ENCODE measurements at regions not wholly inside any gene's neighbourhood (a gene's known extent, or its start where the extent isn't known, plus 50 kb on each side); places are given as distances from the start of the nearest gene placed in this dataset.
A peak's percentile ranks its signal among the peaks of the same experiment; 100 is the strongest.

DNA sequence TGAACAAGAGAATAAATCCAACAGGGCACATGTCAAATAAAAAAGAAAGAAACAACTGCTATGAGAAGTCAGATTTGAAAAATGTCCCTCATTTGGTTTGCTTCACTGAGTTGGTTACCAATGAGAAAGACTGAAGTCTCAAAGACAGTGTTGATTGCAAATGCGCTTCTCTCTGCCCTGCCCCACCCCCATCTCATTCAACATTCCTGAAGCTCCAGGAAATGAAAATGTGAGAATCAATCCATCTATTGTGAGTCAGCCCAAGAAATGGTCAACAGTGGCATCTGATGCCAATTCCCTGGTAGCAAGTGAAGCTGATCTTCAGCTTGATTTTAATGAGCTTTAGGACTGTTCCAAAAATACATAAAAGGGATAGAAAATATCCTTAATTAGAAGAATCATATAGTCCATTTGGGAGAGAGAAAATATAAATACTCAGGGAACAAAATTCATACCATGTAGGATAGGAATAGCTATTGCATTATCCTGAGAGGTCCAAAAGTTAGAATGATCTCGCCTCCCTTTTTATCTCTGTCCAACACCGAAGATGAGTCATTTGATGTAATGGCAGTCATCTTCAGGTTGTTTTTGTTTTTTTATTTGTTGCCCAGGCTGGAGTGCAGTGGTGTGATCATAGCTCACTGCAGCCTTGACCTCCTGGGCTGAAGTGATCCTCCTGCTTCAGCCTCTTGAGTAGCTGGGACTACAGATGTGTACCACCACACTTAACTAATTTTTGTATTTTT lies 200.3 kb upstream of the UMPS start:
- Histone ChIP-seq H3K9ac (ENCODE audit: low read length) (no peak overlapping the region), H3K27me3 (replicated peaks; ENCODE audit: control insufficient read depth, insufficient read depth, low read length) (no peaks in the 10 kb centered on the region), H3K36me3 (ENCODE audit: control insufficient read depth, insufficient read depth, low read length, severe bottlenecking) (no peaks in the 10 kb centered on the region), H3K4me1 (ENCODE audit: control insufficient read depth, insufficient read depth, low read length) (no peaks in the 10 kb centered on the region), H3K4me3 (ENCODE audit: low read length) (no peak overlapping the region), H3K9me3 (ENCODE audit: control insufficient read depth, low read length) (no peaks in the 10 kb centered on the region)
- no peak for DNase-seq (ENCODE audit: low read depth)

- DNase-seq (ENCODE audit: low read depth) = no peak
- H3K4me1 ChIP-seq (ENCODE audit: control insufficient read depth, insufficient read depth, low read length) = no peaks in the 10 kb centered on the region
- H3K9ac ChIP-seq (ENCODE audit: low read length) = no peak overlapping the region
- H3K9me3 ChIP-seq (ENCODE audit: control insufficient read depth, low read length) = no peaks in the 10 kb centered on the region
- no peaks in the 10 kb centered on the region for H3K36me3 ChIP-seq (ENCODE audit: control insufficient read depth, insufficient read depth, low read length, severe bottlenecking)
- no peak overlapping the region for H3K4me3 ChIP-seq (ENCODE audit: low read length)
- H3K27me3 ChIP-seq (replicated peaks; ENCODE audit: control insufficient read depth, insufficient read depth, low read length) = no peaks in the 10 kb centered on the region
Observed at GRCh38 chr3:124530916-124531315, 199.3 kb upstream of the UMPS start.

DNA sequence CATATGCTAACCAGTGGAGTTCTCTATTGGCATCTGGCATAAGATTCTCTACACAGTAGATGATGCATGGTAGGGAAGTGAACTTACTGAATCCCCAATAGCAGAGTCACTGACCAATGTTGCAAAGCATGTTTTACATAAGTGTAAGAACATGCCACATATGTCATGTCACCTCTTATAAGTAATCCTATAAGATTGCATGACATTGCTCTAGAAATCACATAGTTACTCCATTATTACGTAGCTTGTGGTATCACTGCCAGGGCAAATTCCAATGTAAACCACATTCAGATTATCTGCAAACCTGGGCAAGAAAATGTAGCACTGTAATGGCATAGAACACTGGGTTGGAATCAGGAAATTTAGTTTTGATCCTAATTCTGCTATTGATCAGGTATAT lies 198.2 kb upstream of the UMPS start:
- Histone ChIP-seq H3K4me1 (ENCODE audit: control insufficient read depth, insufficient read depth, low read length) (no peaks in the 10 kb centered on the region), H3K9ac (ENCODE audit: low read length) (no peak overlapping the region), H3K9me3 (ENCODE audit: control insufficient read depth, low read length) (no peaks in the 10 kb centered on the region), H3K4me3 (ENCODE audit: low read length) (no peak overlapping the region), H3K27me3 (replicated peaks; ENCODE audit: control insufficient read depth, insufficient read depth, low read length) (no peaks in the 10 kb centered on the region), H3K36me3 (ENCODE audit: control insufficient read depth, insufficient read depth, low read length, severe bottlenecking) (no peaks in the 10 kb centered on the region)
- DNase-seq (ENCODE audit: low read depth) = peak; percentile 27

GRCh38 chr3:124535306-124535705 lies 194.9 kb upstream of the UMPS start:
- H3K27me3 ChIP-seq (replicated peaks; ENCODE audit: control insufficient read depth, insufficient read depth, low read length) = peaks cover 20% of the 10 kb centered on the region
- no peak overlapping the region for H3K9ac ChIP-seq (ENCODE audit: low read length)
- H3K9me3 ChIP-seq (ENCODE audit: control insufficient read depth, low read length) = no peaks in the 10 kb centered on the region
- no peak overlapping the region for H3K4me3 ChIP-seq (ENCODE audit: low read length)
- no peaks in the 10 kb centered on the region for H3K36me3 ChIP-seq (ENCODE audit: control insufficient read depth, insufficient read depth, low read length, severe bottlenecking)
- no peaks in the 10 kb centered on the region for H3K4me1 ChIP-seq (ENCODE audit: control insufficient read depth, insufficient read depth, low read length)
- no peak for DNase-seq (ENCODE audit: low read depth)

- Histone ChIP-seq H3K9ac (ENCODE audit: low read length) (no peak overlapping the region), H3K4me3 (ENCODE audit: low read length) (no peak overlapping the region), H3K36me3 (ENCODE audit: control insufficient read depth, insufficient read depth, low read length, severe bottlenecking) (no peaks in the 10 kb centered on the region), H3K4me1 (ENCODE audit: control insufficient read depth, insufficient read depth, low read length) (no peaks in the 10 kb centered on the region), H3K9me3 (ENCODE audit: control insufficient read depth, low read length) (no peaks in the 10 kb centered on the region), H3K27me3 (replicated peaks; ENCODE audit: control insufficient read depth, insufficient read depth, low read length) (peaks cover 20% of the 10 kb centered on the region)
- no peak for DNase-seq (ENCODE audit: low read depth)
Observed at GRCh38 chr3:124540550-124541211, 189.6 kb upstream of the UMPS start.

- no peaks in the 10 kb centered on the region for H3K9me3 ChIP-seq (ENCODE audit: control insufficient read depth, low read length)
- H3K4me3 ChIP-seq (ENCODE audit: low read length) = no peak overlapping the region
- no peak for DNase-seq (ENCODE audit: low read depth)
- H3K36me3 ChIP-seq (ENCODE audit: control insufficient read depth, insufficient read depth, low read length, severe bottlenecking) = no peaks in the 10 kb centered on the region
- H3K4me1 ChIP-seq (ENCODE audit: control insufficient read depth, insufficient read depth, low read length) = no peaks in the 10 kb centered on the region
- peaks cover 23% of the 10 kb centered on the region for H3K27me3 ChIP-seq (replicated peaks; ENCODE audit: control insufficient read depth, insufficient read depth, low read length)
- H3K9ac ChIP-seq (ENCODE audit: low read length) = no peak overlapping the region
Observed at GRCh38 chr3:124542214-124542869, 187.9 kb upstream of the UMPS start.

DNA sequence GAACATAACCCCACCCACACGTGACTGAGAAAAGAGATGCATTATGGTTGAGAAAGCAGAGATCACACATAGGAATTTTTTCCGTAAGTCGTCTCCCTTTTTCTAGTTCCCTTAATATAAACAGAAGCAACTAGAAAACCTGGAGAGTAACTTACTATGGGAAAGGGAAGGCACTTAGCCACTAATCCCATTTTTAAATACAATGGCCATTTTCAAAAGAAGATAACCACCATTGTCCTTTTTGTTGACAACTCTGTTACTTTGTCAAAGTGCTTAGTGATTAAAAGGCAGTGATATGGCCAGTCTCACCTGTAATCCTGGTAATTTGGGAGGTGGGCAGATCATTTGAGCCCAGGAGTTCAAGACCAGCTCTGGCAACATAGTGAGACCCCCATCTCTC lies 184.4 kb upstream of the UMPS start:
- no peaks in the 10 kb centered on the region for H3K36me3 ChIP-seq (ENCODE audit: control insufficient read depth, insufficient read depth, low read length, severe bottlenecking)
- peaks cover 6% of the 10 kb centered on the region for H3K27me3 ChIP-seq (replicated peaks; ENCODE audit: control insufficient read depth, insufficient read depth, low read length)
- no peaks in the 10 kb centered on the region for H3K9me3 ChIP-seq (ENCODE audit: control insufficient read depth, low read length)
- no peak for DNase-seq (ENCODE audit: low read depth)
- no peak overlapping the region for H3K9ac ChIP-seq (ENCODE audit: low read length)
- H3K4me1 ChIP-seq (ENCODE audit: control insufficient read depth, insufficient read depth, low read length) = no peaks in the 10 kb centered on the region
- no peak overlapping the region for H3K4me3 ChIP-seq (ENCODE audit: low read length)

- DNase-seq (ENCODE audit: low read depth) = no peak
- no peaks in the 10 kb centered on the region for H3K9me3 ChIP-seq (ENCODE audit: control insufficient read depth, low read length)
- H3K4me3 ChIP-seq (ENCODE audit: low read length) = no peak overlapping the region
Observed at GRCh38 chr3:124552224-124552623, 178.0 kb upstream of the UMPS start.

DNA sequence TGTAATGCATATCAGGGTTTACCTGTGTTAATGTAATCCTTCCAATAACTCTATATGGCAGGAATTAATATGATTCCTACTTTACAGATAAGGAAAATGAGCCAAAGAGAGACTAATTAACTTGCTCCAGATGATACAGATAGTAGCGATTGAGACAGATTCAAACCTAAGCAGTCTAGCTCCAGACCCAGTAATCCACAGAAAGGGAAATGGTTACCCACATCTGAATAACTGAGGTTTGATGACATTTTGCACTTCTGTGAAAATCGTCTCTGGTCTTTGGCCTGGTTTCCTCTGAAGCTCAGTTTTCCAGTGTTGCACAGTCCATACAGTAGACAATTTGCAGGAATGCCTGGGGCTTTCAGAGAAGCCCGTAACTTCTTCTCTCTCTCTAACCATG lies 177.1 kb upstream of the UMPS start:
- DNase-seq (ENCODE audit: low read depth) = no peak
- no peak overlapping the region for H3K9ac ChIP-seq (ENCODE audit: low read length)
- no peaks in the 10 kb centered on the region for H3K9me3 ChIP-seq (ENCODE audit: control insufficient read depth, low read length)
- H3K4me3 ChIP-seq (ENCODE audit: low read length) = no peak overlapping the region
- H3K27me3 ChIP-seq (replicated peaks; ENCODE audit: control insufficient read depth, insufficient read depth, low read length) = peaks cover 14% of the 10 kb centered on the region
- peaks cover 4% of the 10 kb centered on the region for H3K4me1 ChIP-seq (ENCODE audit: control insufficient read depth, insufficient read depth, low read length)
- no peaks in the 10 kb centered on the region for H3K36me3 ChIP-seq (ENCODE audit: control insufficient read depth, insufficient read depth, low read length, severe bottlenecking)

More at GRCh38 chr3:124552224-124552623, 178.0 kb upstream of the UMPS start:
- Histone ChIP-seq H3K27me3 (replicated peaks; ENCODE audit: control insufficient read depth, insufficient read depth, low read length) (peaks cover 14% of the 10 kb centered on the region), H3K9ac (ENCODE audit: low read length) (no peak overlapping the region), H3K36me3 (ENCODE audit: control insufficient read depth, insufficient read depth, low read length, severe bottlenecking) (no peaks in the 10 kb centered on the region), H3K4me1 (ENCODE audit: control insufficient read depth, insufficient read depth, low read length) (no peaks in the 10 kb centered on the region)

DNA sequence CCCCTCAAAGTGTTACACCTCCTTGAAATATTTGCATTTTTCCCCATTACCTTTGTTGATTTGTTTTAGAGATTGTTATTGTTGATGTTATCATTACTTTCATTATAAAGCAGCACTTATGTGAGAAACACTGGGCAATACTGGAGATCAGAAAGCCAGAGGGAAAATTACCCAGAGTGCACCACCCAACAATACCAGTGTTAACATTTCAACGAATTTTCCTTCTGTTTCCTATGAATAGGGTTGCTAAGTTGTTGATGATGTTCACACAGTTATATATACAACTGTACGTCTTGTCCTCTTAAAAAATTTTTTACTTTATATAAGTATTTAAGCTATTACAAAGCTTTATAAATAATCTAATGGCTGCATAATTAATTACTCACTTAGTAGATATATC lies 173.6 kb upstream of the UMPS start:
- Histone ChIP-seq H3K36me3 (ENCODE audit: control insufficient read depth, insufficient read depth, low read length, severe bottlenecking) (no peaks in the 10 kb centered on the region), H3K9ac (ENCODE audit: low read length) (no peak overlapping the region), H3K4me3 (ENCODE audit: low read length) (no peak overlapping the region), H3K27me3 (replicated peaks; ENCODE audit: control insufficient read depth, insufficient read depth, low read length) (peaks cover 16% of the 10 kb centered on the region), H3K4me1 (ENCODE audit: control insufficient read depth, insufficient read depth, low read length) (peaks cover 21% of the 10 kb centered on the region), H3K9me3 (ENCODE audit: control insufficient read depth, low read length) (no peaks in the 10 kb centered on the region)
- no peak for DNase-seq (ENCODE audit: low read depth)

DNA sequence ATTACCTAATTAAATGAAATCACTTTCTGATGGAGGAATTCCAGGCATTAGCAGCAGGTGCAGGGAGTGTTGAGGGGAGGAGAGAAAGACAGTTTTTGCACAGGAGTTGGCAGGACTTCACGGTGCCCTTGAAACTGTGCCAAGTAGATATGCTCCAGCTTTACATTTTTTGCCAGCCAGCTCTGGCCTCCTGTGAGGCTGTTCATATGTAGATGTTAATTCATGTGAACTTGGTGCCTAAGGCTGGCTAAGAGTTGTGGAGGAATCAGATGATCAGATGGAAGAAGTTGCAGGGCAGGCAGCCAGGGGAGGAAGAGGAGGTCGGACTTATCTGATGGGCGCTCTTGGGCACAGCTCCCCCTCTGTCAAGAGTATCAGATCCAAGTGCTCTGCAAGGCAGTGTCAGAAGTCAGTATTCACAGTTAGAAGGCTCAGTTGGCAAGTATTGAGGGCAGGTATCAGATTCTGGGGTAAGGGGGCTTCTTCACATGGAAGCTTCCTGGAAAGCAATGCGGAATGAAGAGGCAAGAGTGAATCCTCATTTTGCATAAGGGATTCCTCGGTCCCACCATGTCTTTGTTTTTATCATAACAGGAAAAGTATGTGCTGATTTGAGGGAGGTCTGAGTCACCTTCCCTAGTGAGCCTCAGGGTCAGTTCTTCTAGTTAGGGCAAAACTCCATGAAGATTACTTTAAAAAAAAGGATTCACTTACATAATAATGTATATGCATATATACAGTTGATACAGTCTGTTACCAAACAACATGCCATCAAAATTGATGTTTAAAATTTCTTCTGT lies 172.6 kb upstream of the UMPS start:
- H3K4me3 ChIP-seq (ENCODE audit: low read length) = no peak overlapping the region
- DNase-seq (ENCODE audit: low read depth) = peak; percentile 52
- H3K9ac ChIP-seq (ENCODE audit: low read length) = no peak overlapping the region
- peaks cover 23% of the 10 kb centered on the region for H3K27me3 ChIP-seq (replicated peaks; ENCODE audit: control insufficient read depth, insufficient read depth, low read length)
- H3K4me1 ChIP-seq (ENCODE audit: control insufficient read depth, insufficient read depth, low read length) = peaks cover 21% of the 10 kb centered on the region
- no peaks in the 10 kb centered on the region for H3K36me3 ChIP-seq (ENCODE audit: control insufficient read depth, insufficient read depth, low read length, severe bottlenecking)
- H3K9me3 ChIP-seq (ENCODE audit: control insufficient read depth, low read length) = no peaks in the 10 kb centered on the region

All from adipocyte (in vitro differentiated cells).